Tibial nerve (tissue), 3 donors: ENCODE measurements at regions not wholly inside any gene's neighbourhood (a gene's known extent, or its start where the extent isn't known, plus 50 kb on each side); places are given as distances from the start of the nearest gene placed in this dataset.

ENCODE experiments used
- CTCF ChIP-seq, 5 experiments: fragments of 200-600 bp in 3 of 5; fragments of 450-650 bp in 2 of 5; sonication (generic) in 3 of 5; IDR thresholded peaks; one replicate each; pipeline ENCODE4 v1.5.1; 2016 to 2019; ENCODE audit warnings: antibody characterized with exemption in 5 of 5, mild to moderate bottlenecking in 3 of 5, moderate library complexity in 2 of 5
- POLR2A ChIP-seq, 2 donors: fragments of 450-650 bp; IDR thresholded peaks; one replicate each; pipeline ENCODE4 v1.6.1; 2017; ENCODE audit warnings: antibody characterized with exemption in 2 of 2, mild to moderate bottlenecking in 2 of 2, moderate library complexity in 2 of 2

GRCh38 chr13:22960827-22961226 lies 220.0 kb upstream of the SGCG start:
- TF ChIP-seq CTCF (IDR thresholded peaks at IDR 0.05) (no peak), POLR2A (IDR thresholded peaks at IDR 0.05) (no peak)
